HepG2 (cell line): ENCODE measurements at regions not wholly inside any gene's neighbourhood (a gene's known extent, or its start where the extent isn't known, plus 50 kb on each side); places are given as distances from the start of the nearest gene placed in this dataset.

ENCODE experiments used
- ATAC-seq: fragments of 200-7000 bp; cut with Tn5 transposase; 3 replicates; pipeline ENCODE4 v1.9.1; 2020; ENCODE audit warnings: mild to moderate bottlenecking, moderate library complexity
- BruUV-seq: library from RNA; stranded (reverse); fragments of 400-500 nt; replicated peaks from 2 replicates; lab custom pipeline; 2021; lab: Mats Ljungman, UMichigan
- CTCF ChIA-PET: fragments of 300-600 bp; formaldehyde crosslinking; extraction: SDS; loops from one replicate; lab custom pipeline; 2021; ENCODE audit warnings: low total read pairs, inconsistent platforms, low intra/inter-chr PET ratio; lab: Yijun Ruan, JAX
- POLR2A ChIA-PET: fragments of 350-600 bp; sonication (Branson Sonifier 250); formaldehyde crosslinking; loops from one replicate; lab custom pipeline; 2020; ENCODE audit warnings: antibody characterized with exemption, inconsistent platforms; lab: Yijun Ruan, JAX
- DNase-seq: peaks from one replicate; pipeline ENCODE4 v3.0.0-alpha.2; 2015; ENCODE audit warnings: low spot score
- FAIRE-seq: peaks from 3 replicates; lab custom pipeline; 2011; peaks lifted over from hg19 to GRCh38; lab: Jason Lieb, UNC
- H2AFZ ChIP-seq: one replicate; pipeline ENCODE4 v1.6.1; 2011; ENCODE audit warnings: low read length, inconsistent platforms
- H3K27ac ChIP-seq: fragments of 300-600 bp; 3 replicates; pipeline ENCODE4 v1.8.0; 2011; ENCODE audit warnings: mixed run types, mild to moderate bottlenecking, mixed read lengths, low read length, inconsistent platforms; ENCODE audit not compliant: insufficient read depth; ENCODE audit errors: extremely low read length
- H3K27me3 ChIP-seq, 2 experiments: fragments of 200-600 bp in 1 of 2; 2 replicates in 1 of 2; 3 replicates in 1 of 2; pipeline versions ENCODE4 v1.6.0 to v1.8.0; 2011; ENCODE audit warnings: low read length in 2 of 2, mild to moderate bottlenecking in 2 of 2, moderate library complexity in 2 of 2, inconsistent platforms in 1 of 2; ENCODE audit not compliant: insufficient read depth in 2 of 2, control insufficient read depth in 1 of 2
- H3K36me3 ChIP-seq, 2 experiments: fragments of 200-600 bp in 1 of 2; replicated peaks in 1 of 2; 2 replicates in 1 of 2; 3 replicates in 1 of 2; pipeline versions ENCODE4 v1.5.1 to v1.8.0; 2011; ENCODE audit warnings: low read length in 2 of 2, inconsistent platforms in 1 of 2; ENCODE audit not compliant: insufficient read depth in 2 of 2, control insufficient read depth in 1 of 2
- H3K4me1 ChIP-seq: 2 replicates; pipeline ENCODE4 v1.5.1; 2012; ENCODE audit warnings: low read length, inconsistent platforms; ENCODE audit not compliant: insufficient read depth
- H3K4me2 ChIP-seq: 2 replicates; pipeline ENCODE4 v1.6.0; 2011; ENCODE audit warnings: low read depth, low read length, inconsistent platforms
- H3K4me3 ChIP-seq, 3 experiments: fragments of 200-600 bp in 1 of 3; sonication (generic), shearing (Covaris generic) in 1 of 3; replicated peaks in 1 of 3; 2 replicates each; pipeline ENCODE4 v1.5.1; 2011 to 2016; ENCODE audit warnings: low read length in 3 of 3, inconsistent platforms in 2 of 3, low read depth in 2 of 3, mild to moderate bottlenecking in 2 of 3, control low read depth in 1 of 3, mixed read lengths in 1 of 3; ENCODE audit not compliant: insufficient read depth in 1 of 3
- H3K79me2 ChIP-seq: one replicate; pipeline ENCODE4 v1.6.1; 2011; ENCODE audit warnings: low read length, inconsistent platforms; ENCODE audit not compliant: insufficient read depth
- H3K9ac ChIP-seq: 2 replicates; pipeline ENCODE4 v1.6.0; 2011; ENCODE audit warnings: mild to moderate bottlenecking, low read depth, low read length, inconsistent platforms; ENCODE audit not compliant: insufficient read depth
- H3K9me3 ChIP-seq: 2 replicates; pipeline ENCODE4 v1.5.1; 2012; ENCODE audit warnings: mild to moderate bottlenecking, low read length
- H4K20me1 ChIP-seq: 2 replicates; pipeline ENCODE4 v1.6.0; 2011; ENCODE audit warnings: inconsistent platforms, mild to moderate bottlenecking, low read length, moderate library complexity; ENCODE audit not compliant: insufficient read depth
- ELF1 ChIP-seq: sonication (generic); formaldehyde crosslinking; IDR thresholded peaks from 2 replicates; pipeline ENCODE4 v1.4.0; 2020; ENCODE audit warnings: missing genetic modification reagents
- FOXC1 ChIP-seq: sonication (generic); formaldehyde crosslinking; IDR thresholded peaks from 2 replicates; pipeline ENCODE4 v1.8.0; 2022; ENCODE audit warnings: mild to moderate bottlenecking, missing genetic modification reagents, borderline replicate concordance
- HNRNPUL1 ChIP-seq: fragments of 200-400 bp; formaldehyde crosslinking; IDR thresholded peaks from 2 replicates; pipeline ENCODE4 v1.6.1; 2017; ENCODE audit warnings: low read depth, mild to moderate bottlenecking, low read length, moderate library complexity
- JARID2 ChIP-seq: sonication (generic); formaldehyde crosslinking; IDR thresholded peaks from 2 replicates; pipeline ENCODE4 v1.8.1; 2023; ENCODE audit warnings: missing genetic modification reagents, inconsistent platforms; ENCODE audit not compliant: insufficient replicate concordance
- MBD4 ChIP-seq: IDR thresholded peaks from 2 replicates; pipeline ENCODE4 v1.6.1; 2012; ENCODE audit warnings: low read length, inconsistent platforms, borderline replicate concordance
- RFX1 ChIP-seq: fragments of 450-650 bp; IDR thresholded peaks from 2 replicates; pipeline ENCODE4 v1.6.1; 2017
- SOX13 ChIP-seq, 3 experiments: fragments of 450-650 bp in 1 of 3; sonication (generic) in 1 of 3; formaldehyde crosslinking in 1 of 3; IDR thresholded peaks in 2 of 3; conservative IDR thresholded peaks in 1 of 3; 2 replicates each; pipeline versions ENCODE4 v1.5.0 to v1.6.1; 2016 to 2020; ENCODE audit warnings: antibody characterized with exemption in 1 of 3, mild to moderate bottlenecking in 1 of 3, missing compliant biosample characterization in 1 of 3, missing genetic modification reagents in 1 of 3, moderate library complexity in 1 of 3
- ZNF10 ChIP-seq: sonication (generic); formaldehyde crosslinking; IDR thresholded peaks from 2 replicates; pipeline ENCODE4 v1.4.0; 2020; ENCODE audit warnings: mild to moderate bottlenecking, low read depth, missing genetic modification reagents, borderline replicate concordance
- ZNF44 ChIP-seq: sonication (generic); formaldehyde crosslinking; IDR thresholded peaks from 2 replicates; pipeline ENCODE4 v1.5.1; 2020; ENCODE audit warnings: mild to moderate bottlenecking, missing genetic modification reagents
- WGBS: methylation state at CpG from one replicate; pipeline ENCODE4 v1.1.6; 2017; ENCODE audit warnings: low lambda C conversion rate; 5-methylcytosine and 5-hydroxymethylcytosine counted together
- in situ Hi-C: cut with HindIII; loops from 2 replicates; pipeline ENCODE4 v1.10.0; 2017; ENCODE audit warnings: low pct_unique_long_range_greater_than_20kb; ENCODE audit not compliant: extremely low pct_ligation_motif_present
- intact Hi-C: fragments of 100-400 bp; cut with micrococcal nuclease; formaldehyde crosslinking; loops from one replicate; pipeline ENCODE4 v1.10.0; 2022; ENCODE audit not compliant: unreplicated experiment
- TF ChIP-seq, protein P1 (sequence below): IDR thresholded peaks from 2 replicates; pipeline ENCODE4 v1.6.1; 2016; ENCODE audit warnings: low read depth, borderline replicate concordance
- TF ChIP-seq, protein P2 (sequence below): sonication (generic); formaldehyde crosslinking; IDR thresholded peaks from 2 replicates; pipeline ENCODE4 v1.4.0; 2020; ENCODE audit warnings: missing genetic modification reagents
- TF ChIP-seq, protein P3 (sequence below): sonication (generic); formaldehyde crosslinking; IDR thresholded peaks from 2 replicates; pipeline ENCODE4 v1.4.0; 2020; ENCODE audit warnings: mild to moderate bottlenecking, missing genetic modification reagents

DNA sequence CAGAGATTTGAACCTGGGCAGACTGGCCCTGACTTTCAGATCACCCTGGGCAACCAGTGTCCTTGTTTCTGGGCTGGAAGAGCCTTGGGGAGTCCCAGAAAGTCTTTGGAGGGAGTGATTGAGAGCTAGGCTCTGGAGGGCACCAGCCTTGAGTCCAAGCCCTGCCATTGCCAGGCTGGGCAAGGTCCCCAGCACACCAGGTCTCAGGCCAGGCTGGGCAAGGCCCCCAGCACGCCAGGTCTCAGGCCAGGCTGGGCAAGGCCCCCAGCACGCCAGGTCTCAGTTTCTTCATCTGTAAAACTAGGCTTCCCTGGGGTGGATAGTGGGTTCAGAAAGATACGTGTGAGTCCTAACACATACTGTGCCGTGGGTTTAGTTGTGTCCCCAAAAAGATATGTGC is 135.0 kb downstream of the IRF8 start:
- TF ChIP-seq ZNF44 (CRISPR knock-in tag) = no peak
- no peak for TF ChIP-seq RFX1
- TF ChIP-seq, protein P1, sequence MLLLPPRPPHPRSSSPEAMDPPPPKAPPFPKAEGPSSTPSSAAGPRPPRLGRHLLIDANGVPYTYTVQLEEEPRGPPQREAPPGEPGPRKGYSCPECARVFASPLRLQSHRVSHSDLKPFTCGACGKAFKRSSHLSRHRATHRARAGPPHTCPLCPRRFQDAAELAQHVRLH (CRISPR knock-in tag) = no peak
- TF ChIP-seq JARID2 (CRISPR knock-in tag) = no peak
- TF ChIP-seq, protein P2, sequence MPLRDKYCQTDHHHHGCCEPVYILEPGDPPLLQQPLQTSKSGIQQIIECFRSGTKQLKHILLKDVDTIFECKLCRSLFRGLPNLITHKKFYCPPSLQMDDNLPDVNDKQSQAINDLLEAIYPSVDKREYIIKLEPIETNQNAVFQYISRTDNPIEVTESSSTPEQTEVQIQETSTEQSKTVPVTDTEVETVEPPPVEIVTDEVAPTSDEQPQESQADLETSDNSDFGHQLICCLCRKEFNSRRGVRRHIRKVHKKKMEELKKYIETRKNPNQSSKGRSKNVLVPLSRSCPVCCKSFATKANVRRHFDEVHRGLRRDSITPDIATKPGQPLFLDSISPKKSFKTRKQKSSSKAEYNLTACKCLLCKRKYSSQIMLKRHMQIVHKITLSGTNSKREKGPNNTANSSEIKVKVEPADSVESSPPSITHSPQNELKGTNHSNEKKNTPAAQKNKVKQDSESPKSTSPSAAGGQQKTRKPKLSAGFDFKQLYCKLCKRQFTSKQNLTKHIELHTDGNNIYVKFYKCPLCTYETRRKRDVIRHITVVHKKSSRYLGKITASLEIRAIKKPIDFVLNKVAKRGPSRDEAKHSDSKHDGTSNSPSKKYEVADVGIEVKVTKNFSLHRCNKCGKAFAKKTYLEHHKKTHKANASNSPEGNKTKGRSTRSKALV (CRISPR knock-in tag) = no peak
- TF ChIP-seq, protein P3, sequence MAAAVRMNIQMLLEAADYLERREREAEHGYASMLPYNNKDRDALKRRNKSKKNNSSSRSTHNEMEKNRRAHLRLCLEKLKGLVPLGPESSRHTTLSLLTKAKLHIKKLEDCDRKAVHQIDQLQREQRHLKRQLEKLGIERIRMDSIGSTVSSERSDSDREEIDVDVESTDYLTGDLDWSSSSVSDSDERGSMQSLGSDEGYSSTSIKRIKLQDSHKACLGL (CRISPR knock-in tag) = no peak
- no peak for TF ChIP-seq ELF1 (CRISPR knock-in tag)
- TF ChIP-seq ZNF10 (CRISPR knock-in tag) = no peak
- TF ChIP-seq FOXC1 = no peak
- TF ChIP-seq MBD4 = no peak
- TF ChIP-seq HNRNPUL1 = no peak
- no peak for TF ChIP-seq SOX13 (IDR thresholded peaks at IDR 0.05)
- no peak for TF ChIP-seq SOX13 (CRISPR knock-in tag; conservative IDR thresholded peaks at IDR 0.05 in 1 of 2, IDR thresholded peaks at IDR 0.05 in 1 of 2)
- TF ChIP-seq, all 625 proteins: peak for 0
- ATAC-seq (no peak; the same call in 2 of the 3 replicates), DNase-seq (no peak), FAIRE-seq (no peak)
- H3K4me1 ChIP-seq = no peaks in the 10 kb centered on the region
- H3K9me3 ChIP-seq = no peaks in the 10 kb centered on the region
- H3K4me3 ChIP-seq = no peak overlapping the region
- ChIA-PET POLR2A (no interaction called here), CTCF (no interaction called here)
- no peaks in the 10 kb centered on the region for H3K79me2 ChIP-seq
- no peak overlapping the region for H3K27ac ChIP-seq
- in situ Hi-C loops (no loop called here), intact Hi-C loops (no loop called here)
- BruUV-seq = no TSS peak
- no peak overlapping the region for H3K9ac ChIP-seq
- H4K20me1 ChIP-seq = no peaks in the 10 kb centered on the region
- peaks cover 2 to 27% of the 10 kb centered on the region in 2 experiments; a peak in 3 of 5 replicates for H3K27me3 ChIP-seq
- H2AFZ ChIP-seq = no peak overlapping the region
- 13% methylated on average over 4 of the region's 4 CpGs for WGBS
- H3K36me3 ChIP-seq = no peaks in the 10 kb centered on the region
- no peak overlapping the region for H3K4me2 ChIP-seq
